GM18519 (cell line): ENCODE measurements at regions not wholly inside any gene's neighbourhood (a gene's known extent, or its start where the extent isn't known, plus 50 kb on each side); places are given as distances from the start of the nearest gene placed in this dataset.
"Not testable (repeated sequence)": the region's sequence is repeated elsewhere in the genome, so short reads cannot be mapped to it uniquely, and the experiment has no call there.

Source experiments
- ATAC-seq: cut with Tn5 transposase; IDR thresholded peaks from one replicate; pipeline ENCODE4 v1.9.1; 2021; ENCODE audit warnings: mild to moderate bottlenecking, moderate library complexity; ENCODE audit not compliant: unreplicated experiment, low FRiP score

- no peak for ATAC-seq
These were observed 62.9 kb downstream of the ACKR3 start for GRCh38 chr2:236632295-236633218.

DNA sequence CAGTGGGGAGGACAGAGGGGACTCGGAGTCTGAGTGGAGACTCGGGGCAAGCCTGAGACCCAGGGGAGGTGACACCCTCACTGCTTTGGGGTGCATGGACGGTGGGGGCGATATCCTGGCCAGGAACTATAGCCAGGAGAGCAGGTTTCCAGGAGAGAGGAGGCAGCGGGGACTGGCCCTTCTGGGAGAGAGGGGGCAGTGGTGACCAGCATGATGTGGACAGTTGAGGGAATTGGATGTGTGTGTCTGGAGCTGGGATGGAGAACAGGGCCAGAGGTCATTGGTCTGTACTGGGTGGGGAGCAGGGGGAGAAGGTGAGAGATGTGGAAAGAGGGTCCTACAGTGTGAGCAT is 63.6 kb downstream of the ACKR3 start:
- ATAC-seq, result no peak

DNA sequence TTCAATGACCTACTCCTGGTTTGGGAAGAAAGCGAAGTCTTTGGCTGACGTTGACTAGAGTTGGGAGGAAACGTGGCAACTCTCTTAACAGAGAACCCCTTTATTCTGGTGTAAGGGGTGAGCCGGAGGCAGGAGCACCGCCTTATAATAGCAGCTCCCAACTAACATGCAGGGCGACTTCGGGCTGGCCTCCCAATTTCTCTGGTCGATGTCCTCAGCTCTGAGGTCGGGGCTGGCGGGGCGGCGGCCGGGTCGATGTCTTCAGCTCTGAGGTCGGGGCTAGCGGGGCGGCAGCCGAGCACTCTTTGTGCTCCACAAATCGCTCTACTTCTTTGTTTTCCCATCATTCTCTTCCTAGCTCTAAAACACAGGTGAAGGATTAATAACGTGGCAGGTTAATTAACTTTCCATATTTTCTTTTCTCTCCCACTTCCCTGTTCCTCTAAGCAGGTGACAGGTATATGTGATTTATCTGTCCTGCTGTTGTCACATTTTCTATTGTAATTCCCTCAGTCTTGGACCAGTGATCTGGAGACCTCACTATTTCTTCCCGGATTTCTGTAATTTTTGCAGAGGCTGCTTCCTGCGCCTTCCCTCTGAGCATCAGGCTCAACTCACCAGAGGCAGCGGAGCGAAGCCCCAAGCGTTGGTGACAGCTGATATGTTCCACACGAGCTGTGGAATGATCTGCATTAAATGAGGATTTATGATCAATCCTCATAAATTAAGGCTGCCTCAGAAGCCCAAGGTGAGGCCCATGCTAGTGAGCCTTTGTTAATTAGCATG is 64.3 kb downstream of the ACKR3 start:
- no peak for ATAC-seq

GRCh38 chr2:236636261-236636660 is 66.6 kb downstream of the ACKR3 start:
- no peak for ATAC-seq

GRCh38 chr2:236636714-236637470 is 67.3 kb downstream of the ACKR3 start:
- no peak for ATAC-seq

DNA sequence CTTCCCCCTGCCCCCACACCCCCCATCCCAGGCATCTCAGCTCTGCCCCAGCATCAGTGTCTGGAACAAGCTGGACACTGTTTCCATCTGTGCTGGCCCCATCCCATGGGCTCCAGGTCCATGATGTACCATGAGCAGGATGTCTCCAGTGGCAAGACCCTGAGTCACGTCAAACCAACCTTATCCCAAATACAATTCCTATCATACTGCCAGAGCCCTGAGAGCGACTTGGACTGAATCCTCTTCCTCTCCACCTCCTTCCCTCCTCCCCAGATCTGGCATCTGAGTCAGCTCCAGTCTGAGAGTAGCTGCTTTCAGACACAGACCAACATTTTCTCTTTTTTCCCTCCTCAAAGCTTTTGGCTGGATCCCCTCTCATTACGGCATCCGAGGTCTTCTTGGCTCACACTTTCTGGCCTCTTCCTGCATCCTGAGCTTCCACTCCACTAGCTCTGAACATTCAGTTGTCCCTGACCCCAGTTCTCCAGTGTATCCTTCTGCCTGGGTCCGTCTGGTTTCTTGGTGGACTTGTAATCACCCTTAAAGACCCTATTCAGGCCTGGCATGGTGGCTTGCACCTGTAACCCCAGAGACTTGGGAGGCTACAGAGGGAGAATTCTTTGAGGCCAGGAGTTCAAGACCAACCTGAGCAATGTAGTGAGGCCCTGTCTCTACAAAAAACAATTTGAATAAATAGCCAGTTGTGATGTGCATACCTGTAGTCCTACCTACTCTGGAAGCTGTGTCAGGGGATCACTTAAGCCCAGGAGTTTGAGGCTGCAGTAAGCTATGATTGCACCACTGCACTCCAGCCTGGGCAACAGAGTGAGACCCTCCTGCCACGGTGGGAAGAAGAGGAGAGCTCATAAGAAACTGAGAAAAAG is 68.3 kb downstream of the ACKR3 start:
- ATAC-seq, result no peak

GRCh38 chr2:236638707-236639106 is 69.1 kb downstream of the ACKR3 start:
- ATAC-seq, result no peak

- ATAC-seq, result no peak
These were observed 70.0 kb downstream of the ACKR3 start for GRCh38 chr2:236639461-236640235.

GRCh38 chr2:236641051-236641726 is 71.6 kb downstream of the ACKR3 start:
- ATAC-seq, result no peak

GRCh38 chr2:236642125-236642524 is 72.5 kb downstream of the ACKR3 start:
- no peak for ATAC-seq

DNA sequence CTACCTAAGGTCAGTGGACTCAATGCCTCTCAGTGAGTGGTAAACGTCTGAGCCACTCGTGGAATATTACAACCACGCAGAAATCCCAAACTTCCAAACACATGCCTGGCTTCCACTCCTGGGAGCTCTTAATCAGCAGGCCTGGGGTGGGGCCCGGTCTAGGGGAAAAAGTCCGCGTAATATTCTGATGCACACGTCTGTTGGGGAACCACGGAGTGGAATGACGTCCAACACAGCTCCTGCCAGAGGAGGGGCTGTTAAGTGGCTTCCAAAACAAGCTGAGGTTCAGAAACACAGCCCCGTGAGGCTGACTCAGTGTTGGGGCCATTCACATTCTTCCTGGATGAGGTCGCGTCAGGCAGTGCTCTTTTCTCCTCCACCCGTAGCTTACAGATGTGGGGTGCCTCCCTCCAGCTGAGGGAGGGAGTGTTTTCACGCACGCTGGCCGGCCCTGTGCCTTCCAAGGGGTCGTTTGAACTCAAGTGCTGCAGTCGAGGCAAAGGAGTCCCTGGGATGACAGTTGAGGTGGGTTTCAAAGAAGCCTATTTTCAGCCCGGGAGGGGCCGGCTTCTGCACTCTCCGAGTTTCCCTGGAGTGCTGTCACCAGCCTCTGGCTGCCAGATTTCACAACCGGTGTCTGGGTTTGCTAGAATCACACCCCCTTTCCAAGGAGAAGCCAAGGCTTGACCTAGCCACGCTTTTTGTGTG is 73.1 kb downstream of the ACKR3 start:
- ATAC-seq, result no peak

- no peak for ATAC-seq
These were observed 73.9 kb downstream of the ACKR3 start for GRCh38 chr2:236643480-236643879.

GRCh38 chr2:236644067-236644466 is 74.4 kb downstream of the ACKR3 start:
- no peak for ATAC-seq

GRCh38 chr2:236644502-236644911 is 74.9 kb downstream of the ACKR3 start:
- ATAC-seq, result no peak

- ATAC-seq, result not testable (repeated sequence)
These were observed 75.5 kb downstream of the ACKR3 start for GRCh38 chr2:236645141-236645540.

DNA sequence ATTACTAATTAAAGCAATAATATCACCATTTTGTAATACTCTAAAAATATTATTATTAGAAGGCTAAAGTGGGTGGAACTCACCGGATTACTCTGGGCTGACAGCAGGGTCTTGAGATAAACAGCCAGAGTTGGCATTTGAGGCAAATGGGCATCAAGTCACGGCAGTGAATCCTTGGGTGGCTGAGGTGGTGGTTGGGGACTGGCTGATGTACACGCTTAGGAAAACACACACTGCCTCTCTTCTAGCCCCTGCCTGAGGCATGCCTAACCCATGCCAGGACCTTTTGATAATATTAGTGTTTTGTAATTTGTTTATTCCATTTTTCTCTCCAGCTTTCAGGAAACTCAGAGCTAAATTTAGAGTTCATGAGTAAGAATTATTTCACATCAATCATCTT is 76.8 kb downstream of the ACKR3 start:
- no peak for ATAC-seq

DNA sequence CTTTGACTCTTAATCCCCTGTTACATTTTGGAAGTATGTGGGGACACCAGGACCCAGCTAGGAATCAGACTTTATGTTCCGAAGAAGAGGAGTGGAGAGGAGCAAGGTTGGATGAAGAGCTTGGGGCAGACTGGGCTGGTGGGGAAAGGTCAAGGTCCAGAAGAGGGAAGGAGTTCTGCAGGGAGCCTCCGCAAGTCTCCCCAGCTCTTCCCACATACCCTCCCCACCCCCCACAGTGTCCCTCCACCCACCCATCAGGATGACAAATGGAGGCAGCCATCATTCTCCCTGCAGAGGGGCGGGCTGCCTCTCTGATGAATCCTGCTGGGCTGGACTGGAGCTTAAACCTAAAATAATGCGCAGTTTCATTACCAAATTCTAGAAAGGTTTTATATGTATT is 77.2 kb downstream of the ACKR3 start:
- no peak for ATAC-seq

DNA sequence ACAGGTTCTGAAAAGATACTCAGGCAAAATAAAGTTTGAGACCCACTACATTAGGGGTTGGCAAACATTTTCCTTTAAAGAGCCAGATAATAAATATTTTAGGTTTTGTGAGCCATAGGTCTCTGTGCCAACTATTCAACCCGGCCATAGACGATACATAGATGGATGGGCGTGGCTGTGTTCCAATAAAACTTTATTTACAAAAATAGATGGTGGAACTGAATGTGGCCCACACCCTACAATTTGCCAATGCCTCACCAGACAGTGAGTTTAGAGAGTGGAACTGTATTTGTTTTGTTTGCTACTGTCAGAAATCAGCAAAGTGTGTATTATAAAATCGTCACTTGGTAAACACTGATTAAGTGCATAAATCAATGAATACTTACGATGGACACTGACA is 78.0 kb downstream of the ACKR3 start:
- ATAC-seq, result no peak
